NOMO-1 treated with dmso at 0.1 percent for 144 hours (cell line): ENCODE measurements at regions not wholly inside any gene's neighbourhood (a gene's known extent, or its start where the extent isn't known, plus 50 kb on each side); places are given as distances from the start of the nearest gene placed in this dataset.
"Not testable (repeated sequence)": the region's sequence is repeated elsewhere in the genome, so short reads cannot be mapped to it uniquely, and the experiment has no call there.

ENCODE experiments used
- DNase-seq: peaks from one replicate; lab custom pipeline; 2025; ENCODE audit not compliant: unreplicated experiment; lab: John Stamatoyannopoulos, UW

GRCh38 chr2:163122257-163122656 is 283.7 kb upstream of the KCNH7 start:
- DNase-seq, result no peak

DNA sequence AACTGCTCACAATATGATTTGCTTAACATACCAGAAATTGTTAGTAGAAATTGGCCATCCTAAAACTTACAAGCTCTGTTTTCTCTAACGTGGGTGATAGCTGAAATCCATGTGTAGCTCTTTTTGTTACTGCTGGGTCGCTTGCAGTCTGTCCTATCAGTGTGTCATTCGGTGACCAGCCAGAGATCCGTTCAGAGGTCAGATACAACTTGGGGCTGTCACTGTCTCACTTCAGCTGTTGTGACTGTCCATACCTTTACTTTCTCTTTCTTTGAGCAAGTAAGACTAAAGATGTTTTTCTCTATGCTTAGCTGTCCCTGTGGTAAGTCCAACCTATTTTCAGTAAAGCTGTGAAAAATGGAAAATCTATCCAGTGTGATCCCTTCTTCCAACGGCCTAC is 282.9 kb upstream of the KCNH7 start:
- no peak for DNase-seq

DNA sequence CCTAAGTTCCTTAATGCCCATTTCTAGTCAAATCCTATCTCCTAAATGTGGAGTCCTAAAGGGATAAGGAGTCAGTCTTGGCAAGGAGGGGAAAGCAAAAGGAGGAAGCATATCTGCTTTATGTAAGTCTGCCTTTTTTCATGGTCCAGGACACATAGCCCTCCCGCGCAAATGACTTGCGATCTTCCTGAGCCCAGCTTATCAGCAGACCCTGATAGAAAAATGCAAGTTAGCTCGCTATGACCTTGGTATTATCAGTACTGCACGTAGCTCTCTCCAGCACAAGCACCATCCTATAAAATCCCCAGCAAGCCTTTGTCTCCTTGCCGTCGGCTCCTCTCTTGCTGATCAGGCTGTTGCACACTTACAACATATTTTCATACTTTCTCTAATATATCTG is 281.4 kb upstream of the KCNH7 start:
- DNase-seq, result no peak

DNA sequence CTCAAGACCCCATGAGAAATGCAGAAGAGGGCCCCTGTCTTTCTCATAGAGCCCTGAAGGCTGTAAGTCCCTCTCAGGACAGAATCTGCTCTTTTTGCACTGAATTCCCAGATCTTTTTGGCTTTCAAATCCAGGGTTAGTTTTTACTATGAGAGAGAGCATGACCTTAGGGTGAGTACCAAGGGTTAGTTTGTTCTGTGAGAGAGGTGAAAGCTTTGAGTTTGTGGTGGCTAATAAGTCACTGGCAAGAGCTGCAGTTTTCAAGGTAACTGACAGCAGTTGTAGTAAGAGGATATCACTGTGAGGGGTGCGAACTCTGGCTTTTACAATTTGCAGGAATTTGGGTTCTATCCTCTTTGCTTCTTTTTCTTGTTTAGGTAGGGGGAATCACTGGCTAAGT is 248.4 kb upstream of the KCNH7 start:
- no peak for DNase-seq

DNA sequence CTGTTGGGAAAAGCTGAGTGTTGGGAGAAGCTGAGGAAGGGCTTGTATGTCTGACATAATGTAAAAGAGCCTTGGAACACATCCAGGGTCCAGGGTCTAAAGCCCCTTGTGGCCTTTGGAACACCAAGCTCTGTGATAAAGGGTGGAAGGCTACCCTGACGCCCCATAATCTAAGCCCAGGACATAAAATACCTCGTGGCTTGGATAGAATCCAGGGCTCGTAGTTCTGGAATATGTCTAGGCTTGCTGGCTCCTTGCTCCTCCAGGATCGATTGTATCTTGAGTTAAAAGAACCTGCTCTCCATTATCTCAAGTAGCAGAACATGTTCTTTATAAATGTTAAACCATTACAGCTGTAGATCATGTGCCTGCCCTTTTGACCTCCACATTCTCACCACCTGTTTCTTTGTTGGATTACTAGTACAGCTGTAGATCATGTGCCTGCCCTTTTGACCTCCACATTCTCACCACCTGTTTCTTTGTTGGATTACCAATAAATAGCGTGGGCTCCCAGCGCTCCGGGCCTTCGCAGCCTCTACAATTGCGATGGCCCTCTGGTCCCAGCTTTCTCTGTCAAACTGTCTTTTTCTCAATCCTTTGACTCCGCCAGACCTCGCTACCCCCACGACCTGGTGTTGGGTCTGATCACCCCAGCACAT is 246.9 kb upstream of the KCNH7 start:
- not testable (repeated sequence) for DNase-seq

DNA sequence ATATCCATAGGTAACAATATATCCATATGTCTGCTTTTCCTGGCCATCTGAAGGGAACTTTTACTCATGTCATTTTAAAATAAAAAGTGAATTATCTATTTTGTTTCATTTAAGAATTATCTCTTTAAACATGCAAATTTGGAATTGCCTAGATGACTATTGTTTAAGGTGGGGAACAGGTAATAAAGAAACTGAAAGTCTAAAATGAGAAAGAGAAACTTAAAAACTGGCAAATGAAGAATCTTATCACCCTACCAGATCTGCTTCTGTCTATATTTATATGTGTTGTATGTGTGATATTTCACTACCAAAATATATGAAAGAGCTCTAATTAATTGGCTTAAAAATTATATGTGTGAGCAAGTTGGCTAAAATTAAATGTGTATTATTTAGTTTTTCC is 243.2 kb upstream of the KCNH7 start:
- DNase-seq, result no peak

- peak; percentile 91 for DNase-seq
These were observed 238.7 kb upstream of the KCNH7 start for GRCh38 chr2:163077241-163077640.

GRCh38 chr2:163066085-163066484 is 227.5 kb upstream of the KCNH7 start:
- DNase-seq, result no peak

DNA sequence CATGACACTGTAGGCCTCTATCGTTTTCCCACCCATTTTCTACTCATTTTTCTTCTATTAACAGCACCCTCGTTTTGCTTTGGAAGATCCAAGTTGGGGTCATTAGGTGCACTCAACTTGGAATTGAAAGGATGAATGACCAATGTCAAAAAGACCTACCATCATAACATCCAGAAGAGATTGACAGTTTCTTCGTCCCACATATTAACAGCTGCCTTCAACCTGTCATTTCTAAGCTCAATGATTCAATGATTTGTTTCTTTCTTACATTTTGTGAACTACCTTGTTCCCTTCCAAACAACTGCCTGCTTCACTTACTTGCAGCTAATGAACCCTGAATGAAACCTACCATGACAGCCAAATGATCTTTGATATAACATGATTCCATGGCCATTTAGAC is 224.0 kb upstream of the KCNH7 start:
- DNase-seq, result no peak

GRCh38 chr2:163046615-163047014 is 208.0 kb upstream of the KCNH7 start:
- no peak for DNase-seq

DNA sequence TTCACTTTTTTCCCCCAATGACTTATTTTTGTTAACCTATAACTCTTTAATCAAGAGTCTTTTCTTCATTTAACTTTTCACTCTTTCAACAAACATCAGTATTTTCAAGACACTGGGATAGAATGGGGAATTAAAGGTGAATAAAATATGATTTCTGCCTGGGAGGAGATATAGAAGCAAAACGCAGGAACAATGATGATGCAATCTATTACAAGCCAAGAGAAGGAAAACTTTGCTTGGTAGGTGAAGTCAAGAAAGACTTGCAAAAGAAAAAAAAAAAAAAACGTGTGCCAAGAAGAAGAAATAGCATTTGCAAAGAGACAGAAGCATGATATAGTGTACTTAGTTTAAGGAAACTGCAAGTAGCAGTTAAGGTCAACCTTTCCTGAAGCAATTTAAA is 207.3 kb upstream of the KCNH7 start:
- DNase-seq, result no peak

GRCh38 chr2:163044114-163044513 is 205.5 kb upstream of the KCNH7 start:
- DNase-seq, result no peak

DNA sequence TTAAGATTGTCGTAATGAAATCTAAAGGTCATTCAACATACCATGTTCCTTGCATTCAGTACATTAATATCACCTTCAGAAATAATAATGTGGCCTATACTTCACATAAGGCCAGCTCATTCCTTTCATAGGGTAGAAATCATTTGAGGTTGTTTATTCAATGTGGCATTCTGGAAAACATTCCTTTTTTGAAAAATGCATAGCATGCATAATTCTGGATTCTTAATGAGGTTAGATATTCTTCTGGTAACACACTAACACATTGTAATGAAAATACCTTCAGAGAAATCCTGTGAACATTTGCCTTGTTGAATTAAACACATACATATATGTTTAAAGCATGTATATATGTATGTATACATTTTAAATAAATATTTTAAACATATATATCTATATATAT is 204.6 kb upstream of the KCNH7 start:
- no peak for DNase-seq

GRCh38 chr2:163039266-163039665 is 200.7 kb upstream of the KCNH7 start:
- DNase-seq, result no peak

GRCh38 chr2:163028807-163029206 is 190.2 kb upstream of the KCNH7 start:
- DNase-seq, result no peak

GRCh38 chr2:163026136-163026775 is 187.7 kb upstream of the KCNH7 start:
- not testable (repeated sequence) for DNase-seq

GRCh38 chr2:163016882-163017281 is 178.3 kb upstream of the KCNH7 start:
- DNase-seq, result not testable (repeated sequence)

DNA sequence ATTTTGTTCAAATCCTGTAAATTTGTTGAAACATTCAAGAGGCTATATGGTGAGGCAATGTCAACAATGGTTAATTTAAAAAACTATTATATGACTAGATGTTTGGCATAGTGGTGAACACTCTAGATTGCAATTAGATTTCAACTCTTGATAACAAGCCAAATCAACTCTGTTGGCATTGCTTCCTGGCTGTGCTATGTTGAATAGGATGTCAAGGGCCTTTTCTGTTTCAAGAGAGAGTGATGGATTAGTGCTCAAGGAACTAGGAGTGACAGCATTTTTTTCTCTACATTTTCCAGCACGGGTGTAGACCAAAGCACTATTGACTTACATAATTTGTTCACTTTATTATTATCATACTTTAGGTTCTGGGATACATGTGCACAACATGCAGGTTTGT is 172.4 kb upstream of the KCNH7 start:
- no peak for DNase-seq

- DNase-seq, result no peak
These were observed 170.1 kb upstream of the KCNH7 start for GRCh38 chr2:163008642-163009041.

DNA sequence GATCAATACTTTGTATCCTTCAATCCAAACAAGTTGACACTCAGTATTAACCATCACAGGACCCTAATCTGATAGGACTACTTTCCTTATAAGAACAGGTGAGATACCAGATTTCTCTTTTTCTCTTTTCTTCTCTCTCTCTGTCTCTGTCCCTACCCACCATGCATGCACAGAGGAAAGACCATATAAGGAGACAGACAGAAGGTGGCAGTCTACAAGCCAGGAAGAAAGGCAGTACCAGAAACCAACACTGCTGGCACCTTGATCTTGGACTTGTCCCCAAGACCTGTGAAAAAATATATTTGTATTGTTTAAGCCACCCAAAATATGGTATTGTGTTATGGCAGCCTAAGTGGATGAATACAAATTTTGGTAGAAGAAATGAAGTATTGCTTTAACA is 156.2 kb upstream of the KCNH7 start:
- DNase-seq, result no peak

DNA sequence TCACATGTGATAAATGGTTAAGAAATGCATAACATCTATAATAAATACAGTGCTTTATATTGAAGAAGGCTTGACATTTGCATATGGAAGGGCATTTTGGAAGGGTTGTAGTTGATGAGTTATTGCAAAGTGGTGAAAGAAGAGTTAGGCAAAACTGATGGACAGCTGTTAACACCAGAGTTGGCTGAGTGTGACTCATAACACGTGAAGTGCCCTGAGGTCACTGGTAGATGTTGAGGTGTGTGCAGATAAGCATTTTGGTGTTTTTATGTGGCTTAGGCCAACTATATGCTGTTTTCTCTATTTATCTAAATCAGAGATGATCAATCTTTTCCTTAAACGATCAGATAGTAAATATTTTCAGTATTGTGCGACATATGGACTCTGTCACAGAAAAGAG is 154.3 kb upstream of the KCNH7 start:
- no peak for DNase-seq

- no peak for DNase-seq
These were observed 150.9 kb upstream of the KCNH7 start for GRCh38 chr2:162989507-162989906.

- no peak for DNase-seq
These were observed 136.2 kb upstream of the KCNH7 start for GRCh38 chr2:162974771-162975170.
